Suprapubic skin (tissue), 4 donors: ENCODE measurements at regions not wholly inside any gene's neighbourhood (a gene's known extent, or its start where the extent isn't known, plus 50 kb on each side); places are given as distances from the start of the nearest gene placed in this dataset.

ENCODE experiments used
- DNase-seq, 2 donors: peaks; one replicate each; pipeline ENCODE4 v3.0.0-alpha.2; 2019; ENCODE audit warnings: low spot score in 2 of 2
- H3K27ac ChIP-seq: fragments of 200-600 bp; sonication (generic); one replicate; pipeline ENCODE4 v1.5.1; 2019
- H3K27me3 ChIP-seq: fragments of 200-600 bp; sonication (generic); one replicate; pipeline ENCODE4 v1.5.1; 2019
- H3K36me3 ChIP-seq: fragments of 200-600 bp; sonication (generic); one replicate; pipeline ENCODE4 v1.5.1; 2019
- H3K4me1 ChIP-seq: fragments of 200-600 bp; sonication (generic); one replicate; pipeline ENCODE4 v1.5.1; 2019
- H3K4me3 ChIP-seq: fragments of 200-600 bp; sonication (generic); one replicate; pipeline ENCODE4 v1.5.1; 2019; ENCODE audit warnings: mild to moderate bottlenecking
- H3K9me3 ChIP-seq: fragments of 200-600 bp; sonication (generic); one replicate; pipeline ENCODE4 v1.5.1; 2019
- EP300 ChIP-seq: sonication (generic); formaldehyde crosslinking; IDR thresholded peaks from one replicate; pipeline ENCODE4 v1.6.1; 2017; ENCODE audit warnings: antibody characterized with exemption
- POLR2A ChIP-seq, 2 donors: fragments of 450-650 bp; IDR thresholded peaks; one replicate each; pipeline ENCODE4 v1.6.1; 2017; ENCODE audit warnings: antibody characterized with exemption in 2 of 2, mild to moderate bottlenecking in 2 of 2, moderate library complexity in 2 of 2
- POLR2AphosphoS5 ChIP-seq, 3 donors: sonication (generic); formaldehyde crosslinking; IDR thresholded peaks; one replicate each; pipeline ENCODE4 v1.6.1; 2017; ENCODE audit warnings: antibody characterized with exemption in 3 of 3
- WGBS: methylation state at CpG from one replicate; pipeline ENCODE4 v1.1.5; 2018; 5-methylcytosine and 5-hydroxymethylcytosine counted together
- TF ChIP-seq, protein P1 (sequence below), 2 donors: fragments of 200-600 bp in 1 of 2; fragments of 450-650 bp in 1 of 2; sonication (generic) in 1 of 2; IDR thresholded peaks; one replicate each; pipeline ENCODE4 v1.5.1; 2016 to 2019; ENCODE audit warnings: antibody characterized with exemption in 2 of 2, mild to moderate bottlenecking in 1 of 2, moderate library complexity in 1 of 2

- Histone ChIP-seq H3K9me3 (no peaks in the 10 kb centered on the region), H3K36me3 (no peaks in the 10 kb centered on the region), H3K4me1 (no peaks in the 10 kb centered on the region), H3K4me3 (no peak overlapping the region), H3K27ac (no peak overlapping the region), H3K27me3 (no peaks in the 10 kb centered on the region)
- WGBS = 85% methylated on average over 6 of the region's 6 CpGs
- DNase-seq = no peak
- no peak for TF ChIP-seq POLR2A (IDR thresholded peaks at IDR 0.05)
- TF ChIP-seq, protein P1, sequence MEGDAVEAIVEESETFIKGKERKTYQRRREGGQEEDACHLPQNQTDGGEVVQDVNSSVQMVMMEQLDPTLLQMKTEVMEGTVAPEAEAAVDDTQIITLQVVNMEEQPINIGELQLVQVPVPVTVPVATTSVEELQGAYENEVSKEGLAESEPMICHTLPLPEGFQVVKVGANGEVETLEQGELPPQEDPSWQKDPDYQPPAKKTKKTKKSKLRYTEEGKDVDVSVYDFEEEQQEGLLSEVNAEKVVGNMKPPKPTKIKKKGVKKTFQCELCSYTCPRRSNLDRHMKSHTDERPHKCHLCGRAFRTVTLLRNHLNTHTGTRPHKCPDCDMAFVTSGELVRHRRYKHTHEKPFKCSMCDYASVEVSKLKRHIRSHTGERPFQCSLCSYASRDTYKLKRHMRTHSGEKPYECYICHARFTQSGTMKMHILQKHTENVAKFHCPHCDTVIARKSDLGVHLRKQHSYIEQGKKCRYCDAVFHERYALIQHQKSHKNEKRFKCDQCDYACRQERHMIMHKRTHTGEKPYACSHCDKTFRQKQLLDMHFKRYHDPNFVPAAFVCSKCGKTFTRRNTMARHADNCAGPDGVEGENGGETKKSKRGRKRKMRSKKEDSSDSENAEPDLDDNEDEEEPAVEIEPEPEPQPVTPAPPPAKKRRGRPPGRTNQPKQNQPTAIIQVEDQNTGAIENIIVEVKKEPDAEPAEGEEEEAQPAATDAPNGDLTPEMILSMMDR (IDR thresholded peaks at IDR 0.05) = no peak
- TF ChIP-seq EP300 = no peak
- no peak for TF ChIP-seq POLR2AphosphoS5 (IDR thresholded peaks at IDR 0.05)
Measured at GRCh38 chr1:242743983-242744780, 219.7 kb upstream of the PLD5 start.

DNA sequence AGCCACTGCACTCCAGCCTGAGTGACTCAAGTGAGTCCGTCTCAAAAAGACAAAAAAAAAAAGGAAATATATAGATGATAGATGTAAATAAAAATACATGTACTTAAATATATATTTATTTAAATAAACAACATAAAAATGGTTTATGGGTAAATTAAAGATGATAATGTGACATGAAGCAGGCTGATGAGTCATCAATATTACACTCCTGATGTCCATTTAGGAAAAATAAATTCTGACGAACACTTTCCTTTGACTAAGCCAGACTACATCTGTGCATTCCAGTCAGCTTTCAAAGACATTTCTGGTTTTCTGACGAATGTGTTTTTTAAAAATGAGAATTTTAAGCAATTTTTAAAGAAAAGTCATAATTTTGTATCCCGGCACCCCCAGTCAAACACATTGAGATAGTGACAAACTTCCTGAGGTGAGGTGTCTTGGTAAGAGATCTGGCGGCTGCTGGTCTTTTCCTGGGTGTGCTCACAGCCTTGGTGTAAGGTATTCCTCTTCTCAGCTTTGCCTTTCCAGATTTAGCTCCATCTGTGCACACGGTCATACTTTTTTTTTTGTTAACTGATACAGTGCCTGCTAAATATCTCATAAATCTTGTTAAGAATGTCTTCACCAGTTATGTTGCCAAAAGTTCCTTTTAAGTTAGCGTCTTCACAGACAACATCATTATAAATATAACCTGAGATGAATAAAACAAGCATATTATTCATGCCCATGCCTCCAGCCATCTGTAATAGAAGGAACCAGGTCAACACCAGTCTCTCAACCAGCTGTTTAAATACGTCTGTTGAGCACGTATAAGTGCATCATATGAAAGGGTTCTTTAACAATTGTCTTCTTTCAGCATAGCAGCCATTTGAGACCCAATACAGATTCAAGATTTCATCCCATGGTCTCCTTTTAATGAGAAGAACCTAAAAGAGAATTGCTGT lies 214.5 kb upstream of the PLD5 start:
- WGBS = 46% methylated on average over 9 of the region's 9 CpGs
- H3K4me1 ChIP-seq = no peaks in the 10 kb centered on the region
- no peak for TF ChIP-seq EP300
- TF ChIP-seq POLR2A (IDR thresholded peaks at IDR 0.05) = no peak
- TF ChIP-seq POLR2AphosphoS5 (IDR thresholded peaks at IDR 0.05) = no peak
- TF ChIP-seq, protein P1 (IDR thresholded peaks at IDR 0.05) = no peak
- no peaks in the 10 kb centered on the region for H3K9me3 ChIP-seq
- no peak overlapping the region for H3K4me3 ChIP-seq
- H3K27ac ChIP-seq = no peak overlapping the region
- no peak for DNase-seq
- no peaks in the 10 kb centered on the region for H3K36me3 ChIP-seq
- H3K27me3 ChIP-seq = no peaks in the 10 kb centered on the region

DNA sequence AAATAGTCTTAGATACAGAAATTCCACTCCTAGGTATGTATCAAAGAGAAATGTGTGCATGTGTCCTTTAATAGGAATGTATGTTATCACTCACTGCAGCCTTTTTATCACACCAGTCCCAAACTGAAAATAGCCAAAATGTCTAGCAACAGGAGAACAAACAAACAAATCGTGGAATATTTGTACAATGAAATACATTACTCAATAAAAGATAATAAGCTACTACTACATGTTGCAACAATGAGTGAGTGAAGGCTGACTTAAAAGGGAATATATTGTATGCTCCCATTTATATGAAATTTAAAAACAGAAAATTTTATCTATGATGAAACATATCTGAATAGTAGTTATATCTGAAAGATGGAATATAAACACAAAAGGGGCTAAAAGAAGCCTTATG lies 212.1 kb upstream of the PLD5 start:
- H3K9me3 ChIP-seq = no peaks in the 10 kb centered on the region
- TF ChIP-seq EP300 (no peak), POLR2A (IDR thresholded peaks at IDR 0.05) (no peak), POLR2AphosphoS5 (IDR thresholded peaks at IDR 0.05) (no peak)
- TF ChIP-seq, protein P1 (IDR thresholded peaks at IDR 0.05) = no peak
- WGBS = 60% methylated on average over 1 of the region's 1 CpG
- no peaks in the 10 kb centered on the region for H3K27me3 ChIP-seq
- H3K4me3 ChIP-seq = no peak overlapping the region
- no peak for DNase-seq
- H3K36me3 ChIP-seq = no peaks in the 10 kb centered on the region
- no peaks in the 10 kb centered on the region for H3K4me1 ChIP-seq
- no peak overlapping the region for H3K27ac ChIP-seq

DNA sequence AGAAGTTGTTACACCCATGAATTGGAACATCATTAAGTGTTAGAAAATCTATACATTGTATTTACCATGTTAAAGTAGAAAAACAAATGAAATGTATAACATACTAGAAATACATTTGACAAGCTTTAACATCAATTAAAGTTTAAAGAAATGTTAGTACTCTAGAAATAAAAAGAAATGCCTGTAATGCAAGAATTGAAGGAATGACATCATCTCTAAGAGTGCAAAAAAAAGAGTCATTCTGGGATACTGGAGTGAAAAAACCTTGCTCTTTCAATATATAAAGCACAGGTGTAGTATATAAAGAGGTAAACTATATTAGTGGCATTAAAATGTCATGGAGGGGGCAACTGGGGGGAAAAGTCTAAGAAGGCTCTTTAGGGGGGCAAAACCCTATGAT lies 210.8 kb upstream of the PLD5 start:
- no peak overlapping the region for H3K4me3 ChIP-seq
- H3K27ac ChIP-seq = no peak overlapping the region
- TF ChIP-seq EP300 (no peak), POLR2A (IDR thresholded peaks at IDR 0.05) (no peak), POLR2AphosphoS5 (IDR thresholded peaks at IDR 0.05) (no peak)
- TF ChIP-seq, protein P1 (IDR thresholded peaks at IDR 0.05) = no peak
- no peaks in the 10 kb centered on the region for H3K27me3 ChIP-seq
- H3K9me3 ChIP-seq = no peaks in the 10 kb centered on the region
- no peaks in the 10 kb centered on the region for H3K4me1 ChIP-seq
- no peak for DNase-seq
- H3K36me3 ChIP-seq = no peaks in the 10 kb centered on the region

GRCh38 chr1:242731446-242731845 lies 206.9 kb upstream of the PLD5 start:
- DNase-seq = no peak
- H3K27me3 ChIP-seq = no peaks in the 10 kb centered on the region

More at GRCh38 chr1:242731446-242731845, 206.9 kb upstream of the PLD5 start:
- Histone ChIP-seq H3K27ac (no peak overlapping the region), H3K4me3 (no peak overlapping the region), H3K36me3 (no peaks in the 10 kb centered on the region), H3K4me1 (no peaks in the 10 kb centered on the region), H3K9me3 (peaks cover 9% of the 10 kb centered on the region)
- TF ChIP-seq POLR2A (IDR thresholded peaks at IDR 0.05) (no peak), POLR2AphosphoS5 (IDR thresholded peaks at IDR 0.05) (no peak)
- TF ChIP-seq, protein P1 (IDR thresholded peaks at IDR 0.05) = no peak
